ENCODE measurements at regions not wholly inside any gene's neighbourhood (a gene's known extent, or its start where the extent isn't known, plus 50 kb on each side); places are given as distances from the start of the nearest gene placed in this dataset.
A peak's percentile ranks its signal among the peaks of the same experiment; 100 is the strongest.

DNA sequence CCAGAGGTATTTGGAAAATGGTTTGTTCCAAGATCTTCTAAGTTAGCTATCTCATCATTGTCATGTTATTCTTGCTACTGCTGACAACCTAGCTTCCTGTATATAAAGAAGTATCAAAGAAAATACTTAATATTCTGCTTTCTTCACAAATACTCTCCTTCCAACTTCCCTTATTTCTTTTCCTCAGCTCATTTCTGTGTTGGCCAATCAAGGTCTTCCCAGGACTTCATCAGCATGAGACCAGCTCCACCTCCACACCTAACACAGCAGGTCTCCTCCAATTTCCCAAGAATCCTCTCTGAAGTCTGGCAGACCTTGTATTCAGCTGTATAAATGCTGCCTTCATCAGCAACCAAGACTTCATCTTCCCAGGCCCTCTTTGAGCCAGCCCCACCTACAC is 538.6 kb upstream of the JARID2 start:
- H3K4me1 ChIP-seq: peaks cover 44% of the 10 kb centered on the region

DNA sequence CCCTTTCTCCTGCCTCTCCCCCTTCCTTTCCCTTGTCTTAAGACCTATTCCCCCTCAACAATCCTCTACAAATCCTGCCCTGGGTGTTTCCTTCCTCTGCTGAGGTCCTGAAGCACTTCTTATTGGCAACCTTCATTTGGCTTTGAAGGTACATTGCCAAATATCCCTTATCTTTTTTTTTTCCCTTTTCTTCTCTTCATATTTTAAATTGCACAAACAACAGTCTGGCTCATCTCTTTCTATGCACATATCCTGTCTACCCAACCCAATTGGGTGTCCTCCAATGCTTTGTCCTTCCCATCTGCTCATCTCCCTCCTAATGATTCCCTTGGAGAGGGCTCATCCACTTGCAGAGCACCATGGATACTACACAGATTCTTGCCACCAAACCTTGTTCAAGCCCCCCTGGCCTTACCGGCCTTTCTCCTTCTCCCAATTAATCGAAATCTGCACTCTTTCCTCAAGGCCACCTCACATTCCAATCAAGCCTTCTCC is 537.9 kb upstream of the JARID2 start:
- Histone ChIP-seq H3K27ac (replicated peaks) (no peak overlapping the region), H3K36me3 (no peaks in the 10 kb centered on the region), H3K4me1 (peaks cover 52% of the 10 kb centered on the region), H3K27me3 (ENCODE audit: low read depth) (no peaks in the 10 kb centered on the region), H3K9me3 (replicated peaks) (peaks cover 10% of the 10 kb centered on the region), H3K4me3 (no peak overlapping the region)
- intact Hi-C loops (cut with micrococcal nuclease): no loop called here
- DNase-seq: no peak
- TF ChIP-seq, protein P1, sequence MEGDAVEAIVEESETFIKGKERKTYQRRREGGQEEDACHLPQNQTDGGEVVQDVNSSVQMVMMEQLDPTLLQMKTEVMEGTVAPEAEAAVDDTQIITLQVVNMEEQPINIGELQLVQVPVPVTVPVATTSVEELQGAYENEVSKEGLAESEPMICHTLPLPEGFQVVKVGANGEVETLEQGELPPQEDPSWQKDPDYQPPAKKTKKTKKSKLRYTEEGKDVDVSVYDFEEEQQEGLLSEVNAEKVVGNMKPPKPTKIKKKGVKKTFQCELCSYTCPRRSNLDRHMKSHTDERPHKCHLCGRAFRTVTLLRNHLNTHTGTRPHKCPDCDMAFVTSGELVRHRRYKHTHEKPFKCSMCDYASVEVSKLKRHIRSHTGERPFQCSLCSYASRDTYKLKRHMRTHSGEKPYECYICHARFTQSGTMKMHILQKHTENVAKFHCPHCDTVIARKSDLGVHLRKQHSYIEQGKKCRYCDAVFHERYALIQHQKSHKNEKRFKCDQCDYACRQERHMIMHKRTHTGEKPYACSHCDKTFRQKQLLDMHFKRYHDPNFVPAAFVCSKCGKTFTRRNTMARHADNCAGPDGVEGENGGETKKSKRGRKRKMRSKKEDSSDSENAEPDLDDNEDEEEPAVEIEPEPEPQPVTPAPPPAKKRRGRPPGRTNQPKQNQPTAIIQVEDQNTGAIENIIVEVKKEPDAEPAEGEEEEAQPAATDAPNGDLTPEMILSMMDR (IDR thresholded peaks at IDR 0.05; ENCODE audit: borderline replicate concordance): no peak

More for the DNA sequence above, 538.6 kb upstream of the JARID2 start:
- peak overlapping the region; percentile 74 for H3K27ac ChIP-seq (replicated peaks)
- TF ChIP-seq, protein P1 (IDR thresholded peaks at IDR 0.05; ENCODE audit: borderline replicate concordance): no peak
- DNase-seq: no peak
- H3K27me3 ChIP-seq (ENCODE audit: low read depth): no peaks in the 10 kb centered on the region
- no peak overlapping the region for H3K4me3 ChIP-seq
- H3K9me3 ChIP-seq (replicated peaks): peaks cover 10% of the 10 kb centered on the region
- H3K36me3 ChIP-seq: no peaks in the 10 kb centered on the region
- intact Hi-C loops (cut with micrococcal nuclease): no loop called here

DNA sequence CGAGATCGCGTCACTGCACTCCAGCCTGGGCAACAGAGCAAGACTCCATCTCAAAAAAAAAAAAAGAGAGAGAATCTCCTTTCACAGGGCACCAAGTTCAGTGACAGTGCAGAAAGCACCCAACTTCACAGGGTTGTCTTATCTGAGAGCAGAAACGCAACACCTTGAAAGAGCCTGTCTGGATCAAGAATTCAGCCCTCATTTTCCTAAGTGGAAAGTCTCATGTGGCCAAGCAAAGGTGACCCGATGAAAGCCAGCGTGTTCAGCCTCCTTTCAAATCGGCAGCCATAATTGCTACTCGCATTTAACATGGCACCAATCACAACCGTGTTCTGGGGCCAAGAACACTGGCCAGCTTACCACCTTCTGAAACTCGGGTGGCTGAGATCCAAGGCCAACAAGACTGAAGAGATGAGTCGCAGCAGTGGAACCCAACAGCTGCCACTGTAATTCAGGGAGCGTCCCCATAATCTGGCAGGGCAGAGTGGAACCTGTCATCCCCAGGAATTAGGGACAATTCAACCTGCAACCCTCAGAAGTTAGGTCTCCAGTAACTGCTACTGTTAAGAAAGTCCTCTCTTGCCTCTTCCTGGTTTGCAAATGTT is 536.7 kb upstream of the JARID2 start:
- TF ChIP-seq, protein P1 (IDR thresholded peaks at IDR 0.05; ENCODE audit: borderline replicate concordance): no peak
- intact Hi-C loops (cut with micrococcal nuclease): no loop called here
- Histone ChIP-seq H3K4me1 (peaks cover 63% of the 10 kb centered on the region), H3K4me3 (no peak overlapping the region), H3K9me3 (replicated peaks) (peaks cover 10% of the 10 kb centered on the region), H3K36me3 (no peaks in the 10 kb centered on the region), H3K27ac (replicated peaks) (no peak overlapping the region), H3K27me3 (ENCODE audit: low read depth) (no peaks in the 10 kb centered on the region)
- no peak for DNase-seq

DNA sequence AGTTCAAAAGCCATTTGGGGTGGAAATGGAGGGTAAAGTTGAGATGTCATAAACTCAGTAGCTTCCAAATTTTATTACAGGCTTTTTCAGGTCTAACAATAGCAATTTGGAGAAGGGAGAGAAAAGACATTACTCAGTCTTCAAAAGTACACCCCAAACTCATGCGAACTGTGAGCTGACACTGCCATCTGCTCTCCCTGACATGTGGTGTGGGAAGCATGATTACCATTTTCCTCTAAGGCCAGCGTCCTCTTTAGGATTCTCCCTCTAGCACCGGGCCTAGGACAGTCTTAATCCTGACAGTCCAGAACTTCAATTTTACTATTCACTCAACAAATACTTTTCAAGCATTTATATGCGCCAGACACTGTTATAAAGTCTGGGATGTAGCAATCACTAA is 536.0 kb upstream of the JARID2 start:
- Histone ChIP-seq H3K36me3 (no peaks in the 10 kb centered on the region), H3K27me3 (ENCODE audit: low read depth) (no peaks in the 10 kb centered on the region), H3K9me3 (replicated peaks) (peaks cover 10% of the 10 kb centered on the region), H3K27ac (replicated peaks) (no peak overlapping the region), H3K4me3 (no peak overlapping the region), H3K4me1 (peaks cover 57% of the 10 kb centered on the region)
- intact Hi-C loops (cut with micrococcal nuclease): no loop called here
- DNase-seq: no peak
- TF ChIP-seq, protein P1 (IDR thresholded peaks at IDR 0.05; ENCODE audit: borderline replicate concordance): no peak

DNA sequence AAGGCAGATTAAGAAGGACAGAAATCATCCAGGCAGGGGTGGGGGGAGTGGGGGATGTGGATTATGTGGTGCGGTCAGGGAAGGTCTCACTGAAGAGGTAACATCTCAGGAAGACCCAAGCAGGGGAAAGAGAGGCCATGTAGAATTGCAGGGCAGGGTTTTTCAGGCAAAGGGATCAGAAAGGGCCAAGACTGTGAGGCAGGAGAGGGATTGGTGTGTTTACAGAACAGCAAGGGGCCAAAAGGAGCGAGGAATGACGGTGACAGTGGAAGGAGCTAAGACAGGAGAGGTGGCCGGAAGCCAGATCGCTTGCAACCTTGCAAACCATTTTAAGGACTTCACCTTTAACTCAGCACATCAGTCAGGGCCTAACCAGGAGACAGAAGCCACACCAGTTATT is 535.4 kb upstream of the JARID2 start:
- no peaks in the 10 kb centered on the region for H3K36me3 ChIP-seq
- no peaks in the 10 kb centered on the region for H3K27me3 ChIP-seq (ENCODE audit: low read depth)
- H3K27ac ChIP-seq (replicated peaks): no peak overlapping the region
- no peak for DNase-seq
- intact Hi-C loops (cut with micrococcal nuclease): no loop called here
- H3K4me3 ChIP-seq: no peak overlapping the region
- peaks cover 52% of the 10 kb centered on the region for H3K4me1 ChIP-seq
- TF ChIP-seq, protein P1 (IDR thresholded peaks at IDR 0.05; ENCODE audit: borderline replicate concordance): no peak
- peaks cover 10% of the 10 kb centered on the region for H3K9me3 ChIP-seq (replicated peaks)
